ENCODE measurements at regions not wholly inside any gene's neighbourhood (a gene's known extent, or its start where the extent isn't known, plus 50 kb on each side); places are given as distances from the start of the nearest gene placed in this dataset.

DNA sequence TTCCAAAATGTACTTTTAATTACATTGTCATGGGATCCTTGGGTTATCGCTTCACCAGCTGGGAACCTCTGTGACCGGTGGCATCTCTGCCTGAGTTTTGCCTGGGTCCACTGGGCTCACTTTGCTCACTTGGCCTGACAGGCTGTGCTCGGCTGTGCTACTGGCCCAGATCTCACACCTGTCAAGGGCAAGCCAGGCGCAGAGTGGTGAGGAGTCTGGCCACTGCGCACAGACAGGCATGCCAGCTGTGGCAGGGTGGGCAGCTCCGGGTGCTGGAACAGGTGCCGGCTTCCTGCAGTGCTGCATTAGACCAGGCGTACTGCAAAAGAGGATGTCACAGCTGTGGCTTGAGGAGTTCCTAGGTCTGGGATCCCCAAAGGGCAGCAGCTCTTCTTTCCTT, 489.8 kb downstream of the TENT5A start:
- TF ChIP-seq EZH2 (IDR thresholded peaks at IDR 0.05; ENCODE audit: low read depth, unreplicated experiment) (no peak), EZH2phosphoT487 (IDR thresholded peaks at IDR 0.05; ENCODE audit: unreplicated experiment) (no peak), POLR2AphosphoS5 (IDR thresholded peaks at IDR 0.05; ENCODE audit: low read depth) (no peak), NANOG (IDR thresholded peaks at IDR 0.05; ENCODE audit: borderline replicate concordance) (no peak), ZNF114 (CRISPR knock-in tag; IDR thresholded peaks at IDR 0.05) (no peak), CREB1 (CRISPR knock-in tag; IDR thresholded peaks at IDR 0.05; ENCODE audit: low read depth) (no peak), JUNB (IDR thresholded peaks at IDR 0.05; ENCODE audit: unreplicated experiment) (no peak), ZNF331 (CRISPR knock-in tag; IDR thresholded peaks at IDR 0.05; ENCODE audit: low read depth) (no peak), STAT1 (IDR thresholded peaks at IDR 0.05; ENCODE audit: unreplicated experiment) (no peak)
- TF ChIP-seq, protein P1, sequence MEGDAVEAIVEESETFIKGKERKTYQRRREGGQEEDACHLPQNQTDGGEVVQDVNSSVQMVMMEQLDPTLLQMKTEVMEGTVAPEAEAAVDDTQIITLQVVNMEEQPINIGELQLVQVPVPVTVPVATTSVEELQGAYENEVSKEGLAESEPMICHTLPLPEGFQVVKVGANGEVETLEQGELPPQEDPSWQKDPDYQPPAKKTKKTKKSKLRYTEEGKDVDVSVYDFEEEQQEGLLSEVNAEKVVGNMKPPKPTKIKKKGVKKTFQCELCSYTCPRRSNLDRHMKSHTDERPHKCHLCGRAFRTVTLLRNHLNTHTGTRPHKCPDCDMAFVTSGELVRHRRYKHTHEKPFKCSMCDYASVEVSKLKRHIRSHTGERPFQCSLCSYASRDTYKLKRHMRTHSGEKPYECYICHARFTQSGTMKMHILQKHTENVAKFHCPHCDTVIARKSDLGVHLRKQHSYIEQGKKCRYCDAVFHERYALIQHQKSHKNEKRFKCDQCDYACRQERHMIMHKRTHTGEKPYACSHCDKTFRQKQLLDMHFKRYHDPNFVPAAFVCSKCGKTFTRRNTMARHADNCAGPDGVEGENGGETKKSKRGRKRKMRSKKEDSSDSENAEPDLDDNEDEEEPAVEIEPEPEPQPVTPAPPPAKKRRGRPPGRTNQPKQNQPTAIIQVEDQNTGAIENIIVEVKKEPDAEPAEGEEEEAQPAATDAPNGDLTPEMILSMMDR (conservative IDR thresholded peaks at IDR 0.05; ENCODE audit: low read depth in 2 of 2): no peak
- TF ChIP-seq, protein P2, sequence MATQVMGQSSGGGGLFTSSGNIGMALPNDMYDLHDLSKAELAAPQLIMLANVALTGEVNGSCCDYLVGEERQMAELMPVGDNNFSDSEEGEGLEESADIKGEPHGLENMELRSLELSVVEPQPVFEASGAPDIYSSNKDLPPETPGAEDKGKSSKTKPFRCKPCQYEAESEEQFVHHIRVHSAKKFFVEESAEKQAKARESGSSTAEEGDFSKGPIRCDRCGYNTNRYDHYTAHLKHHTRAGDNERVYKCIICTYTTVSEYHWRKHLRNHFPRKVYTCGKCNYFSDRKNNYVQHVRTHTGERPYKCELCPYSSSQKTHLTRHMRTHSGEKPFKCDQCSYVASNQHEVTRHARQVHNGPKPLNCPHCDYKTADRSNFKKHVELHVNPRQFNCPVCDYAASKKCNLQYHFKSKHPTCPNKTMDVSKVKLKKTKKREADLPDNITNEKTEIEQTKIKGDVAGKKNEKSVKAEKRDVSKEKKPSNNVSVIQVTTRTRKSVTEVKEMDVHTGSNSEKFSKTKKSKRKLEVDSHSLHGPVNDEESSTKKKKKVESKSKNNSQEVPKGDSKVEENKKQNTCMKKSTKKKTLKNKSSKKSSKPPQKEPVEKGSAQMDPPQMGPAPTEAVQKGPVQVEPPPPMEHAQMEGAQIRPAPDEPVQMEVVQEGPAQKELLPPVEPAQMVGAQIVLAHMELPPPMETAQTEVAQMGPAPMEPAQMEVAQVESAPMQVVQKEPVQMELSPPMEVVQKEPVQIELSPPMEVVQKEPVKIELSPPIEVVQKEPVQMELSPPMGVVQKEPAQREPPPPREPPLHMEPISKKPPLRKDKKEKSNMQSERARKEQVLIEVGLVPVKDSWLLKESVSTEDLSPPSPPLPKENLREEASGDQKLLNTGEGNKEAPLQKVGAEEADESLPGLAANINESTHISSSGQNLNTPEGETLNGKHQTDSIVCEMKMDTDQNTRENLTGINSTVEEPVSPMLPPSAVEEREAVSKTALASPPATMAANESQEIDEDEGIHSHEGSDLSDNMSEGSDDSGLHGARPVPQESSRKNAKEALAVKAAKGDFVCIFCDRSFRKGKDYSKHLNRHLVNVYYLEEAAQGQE (IDR thresholded peaks at IDR 0.05; ENCODE audit: unreplicated experiment): no peak
- TF ChIP-seq, protein P3, sequence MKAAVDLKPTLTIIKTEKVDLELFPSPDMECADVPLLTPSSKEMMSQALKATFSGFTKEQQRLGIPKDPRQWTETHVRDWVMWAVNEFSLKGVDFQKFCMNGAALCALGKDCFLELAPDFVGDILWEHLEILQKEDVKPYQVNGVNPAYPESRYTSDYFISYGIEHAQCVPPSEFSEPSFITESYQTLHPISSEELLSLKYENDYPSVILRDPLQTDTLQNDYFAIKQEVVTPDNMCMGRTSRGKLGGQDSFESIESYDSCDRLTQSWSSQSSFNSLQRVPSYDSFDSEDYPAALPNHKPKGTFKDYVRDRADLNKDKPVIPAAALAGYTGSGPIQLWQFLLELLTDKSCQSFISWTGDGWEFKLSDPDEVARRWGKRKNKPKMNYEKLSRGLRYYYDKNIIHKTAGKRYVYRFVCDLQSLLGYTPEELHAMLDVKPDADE (IDR thresholded peaks at IDR 0.05): no peak
- TF ChIP-seq, protein P4, sequence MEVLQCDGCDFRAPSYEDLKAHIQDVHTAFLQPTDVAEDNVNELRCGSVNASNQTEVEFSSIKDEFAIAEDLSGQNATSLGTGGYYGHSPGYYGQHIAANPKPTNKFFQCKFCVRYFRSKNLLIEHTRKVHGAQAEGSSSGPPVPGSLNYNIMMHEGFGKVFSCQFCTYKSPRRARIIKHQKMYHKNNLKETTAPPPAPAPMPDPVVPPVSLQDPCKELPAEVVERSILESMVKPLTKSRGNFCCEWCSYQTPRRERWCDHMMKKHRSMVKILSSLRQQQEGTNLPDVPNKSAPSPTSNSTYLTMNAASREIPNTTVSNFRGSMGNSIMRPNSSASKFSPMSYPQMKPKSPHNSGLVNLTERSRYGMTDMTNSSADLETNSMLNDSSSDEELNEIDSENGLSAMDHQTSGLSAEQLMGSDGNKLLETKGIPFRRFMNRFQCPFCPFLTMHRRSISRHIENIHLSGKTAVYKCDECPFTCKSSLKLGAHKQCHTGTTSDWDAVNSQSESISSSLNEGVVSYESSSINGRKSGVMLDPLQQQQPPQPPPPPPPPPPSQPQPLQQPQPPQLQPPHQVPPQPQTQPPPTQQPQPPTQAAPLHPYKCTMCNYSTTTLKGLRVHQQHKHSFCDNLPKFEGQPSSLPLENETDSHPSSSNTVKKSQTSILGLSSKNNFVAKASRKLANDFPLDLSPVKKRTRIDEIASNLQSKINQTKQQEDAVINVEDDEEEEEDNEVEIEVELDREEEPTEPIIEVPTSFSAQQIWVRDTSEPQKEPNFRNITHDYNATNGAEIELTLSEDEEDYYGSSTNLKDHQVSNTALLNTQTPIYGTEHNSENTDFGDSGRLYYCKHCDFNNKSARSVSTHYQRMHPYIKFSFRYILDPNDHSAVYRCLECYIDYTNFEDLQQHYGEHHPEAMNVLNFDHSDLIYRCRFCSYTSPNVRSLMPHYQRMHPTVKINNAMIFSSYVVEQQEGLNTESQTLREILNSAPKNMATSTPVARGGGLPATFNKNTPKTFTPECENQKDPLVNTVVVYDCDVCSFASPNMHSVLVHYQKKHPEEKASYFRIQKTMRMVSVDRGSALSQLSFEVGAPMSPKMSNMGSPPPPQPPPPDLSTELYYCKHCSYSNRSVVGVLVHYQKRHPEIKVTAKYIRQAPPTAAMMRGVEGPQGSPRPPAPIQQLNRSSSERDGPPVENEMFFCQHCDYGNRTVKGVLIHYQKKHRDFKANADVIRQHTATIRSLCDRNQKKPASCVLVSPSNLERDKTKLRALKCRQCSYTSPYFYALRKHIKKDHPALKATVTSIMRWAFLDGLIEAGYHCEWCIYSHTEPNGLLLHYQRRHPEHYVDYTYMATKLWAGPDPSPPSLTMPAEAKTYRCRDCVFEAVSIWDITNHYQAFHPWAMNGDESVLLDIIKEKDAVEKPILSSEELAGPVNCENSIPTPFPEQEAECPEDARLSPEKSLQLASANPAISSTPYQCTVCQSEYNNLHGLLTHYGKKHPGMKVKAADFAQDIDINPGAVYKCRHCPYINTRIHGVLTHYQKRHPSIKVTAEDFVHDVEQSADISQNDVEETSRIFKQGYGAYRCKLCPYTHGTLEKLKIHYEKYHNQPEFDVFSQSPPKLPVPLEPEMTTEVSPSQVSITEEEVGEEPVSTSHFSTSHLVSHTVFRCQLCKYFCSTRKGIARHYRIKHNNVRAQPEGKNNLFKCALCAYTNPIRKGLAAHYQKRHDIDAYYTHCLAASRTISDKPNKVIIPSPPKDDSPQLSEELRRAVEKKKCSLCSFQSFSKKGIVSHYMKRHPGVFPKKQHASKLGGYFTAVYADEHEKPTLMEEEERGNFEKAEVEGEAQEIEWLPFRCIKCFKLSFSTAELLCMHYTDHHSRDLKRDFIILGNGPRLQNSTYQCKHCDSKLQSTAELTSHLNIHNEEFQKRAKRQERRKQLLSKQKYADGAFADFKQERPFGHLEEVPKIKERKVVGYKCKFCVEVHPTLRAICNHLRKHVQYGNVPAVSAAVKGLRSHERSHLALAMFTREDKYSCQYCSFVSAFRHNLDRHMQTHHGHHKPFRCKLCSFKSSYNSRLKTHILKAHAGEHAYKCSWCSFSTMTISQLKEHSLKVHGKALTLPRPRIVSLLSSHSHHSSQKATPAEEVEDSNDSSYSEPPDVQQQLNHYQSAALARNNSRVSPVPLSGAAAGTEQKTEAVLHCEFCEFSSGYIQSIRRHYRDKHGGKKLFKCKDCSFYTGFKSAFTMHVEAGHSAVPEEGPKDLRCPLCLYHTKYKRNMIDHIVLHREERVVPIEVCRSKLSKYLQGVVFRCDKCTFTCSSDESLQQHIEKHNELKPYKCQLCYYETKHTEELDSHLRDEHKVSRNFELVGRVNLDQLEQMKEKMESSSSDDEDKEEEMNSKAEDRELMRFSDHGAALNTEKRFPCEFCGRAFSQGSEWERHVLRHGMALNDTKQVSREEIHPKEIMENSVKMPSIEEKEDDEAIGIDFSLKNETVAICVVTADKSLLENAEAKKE (CRISPR knock-in tag; IDR thresholded peaks at IDR 0.05): no peak

Data from GM23338 (cell line).